ENCODE measurements at regions not wholly inside any gene's neighbourhood (a gene's known extent, or its start where the extent isn't known, plus 50 kb on each side); places are given as distances from the start of the nearest gene placed in this dataset.

DNA sequence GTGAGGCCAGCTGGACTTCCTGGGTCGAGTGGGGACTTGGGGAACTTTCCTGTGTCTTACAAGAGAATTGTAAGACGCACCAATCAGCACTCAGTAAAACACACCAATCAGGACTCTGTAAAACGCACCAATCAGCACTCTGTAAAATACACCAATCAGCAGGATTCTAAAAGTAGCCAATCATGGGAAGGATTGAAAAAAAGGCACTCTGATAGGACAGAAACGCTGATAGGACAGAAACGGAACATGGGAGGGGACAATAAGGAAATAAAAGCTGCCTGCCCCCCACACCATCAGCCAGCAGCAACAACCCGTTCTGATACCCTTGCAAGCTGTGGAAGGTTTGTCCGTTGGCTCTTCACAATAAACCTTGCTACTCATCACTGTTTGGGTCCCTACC lies 73.1 kb upstream of the SGCG start:
- TF ChIP-seq, protein P1, sequence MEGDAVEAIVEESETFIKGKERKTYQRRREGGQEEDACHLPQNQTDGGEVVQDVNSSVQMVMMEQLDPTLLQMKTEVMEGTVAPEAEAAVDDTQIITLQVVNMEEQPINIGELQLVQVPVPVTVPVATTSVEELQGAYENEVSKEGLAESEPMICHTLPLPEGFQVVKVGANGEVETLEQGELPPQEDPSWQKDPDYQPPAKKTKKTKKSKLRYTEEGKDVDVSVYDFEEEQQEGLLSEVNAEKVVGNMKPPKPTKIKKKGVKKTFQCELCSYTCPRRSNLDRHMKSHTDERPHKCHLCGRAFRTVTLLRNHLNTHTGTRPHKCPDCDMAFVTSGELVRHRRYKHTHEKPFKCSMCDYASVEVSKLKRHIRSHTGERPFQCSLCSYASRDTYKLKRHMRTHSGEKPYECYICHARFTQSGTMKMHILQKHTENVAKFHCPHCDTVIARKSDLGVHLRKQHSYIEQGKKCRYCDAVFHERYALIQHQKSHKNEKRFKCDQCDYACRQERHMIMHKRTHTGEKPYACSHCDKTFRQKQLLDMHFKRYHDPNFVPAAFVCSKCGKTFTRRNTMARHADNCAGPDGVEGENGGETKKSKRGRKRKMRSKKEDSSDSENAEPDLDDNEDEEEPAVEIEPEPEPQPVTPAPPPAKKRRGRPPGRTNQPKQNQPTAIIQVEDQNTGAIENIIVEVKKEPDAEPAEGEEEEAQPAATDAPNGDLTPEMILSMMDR (IDR thresholded peaks at IDR 0.05), result no peak
- no peak for TF ChIP-seq POLR2A (IDR thresholded peaks at IDR 0.05)

Data from testis (tissue), 2 donors.